ENCODE measurements at regions not wholly inside any gene's neighbourhood (a gene's known extent, or its start where the extent isn't known, plus 50 kb on each side); places are given as distances from the start of the nearest gene placed in this dataset.
"Not testable (repeated sequence)": the region's sequence is repeated elsewhere in the genome, so short reads cannot be mapped to it uniquely, and the experiment has no call there.

DNA sequence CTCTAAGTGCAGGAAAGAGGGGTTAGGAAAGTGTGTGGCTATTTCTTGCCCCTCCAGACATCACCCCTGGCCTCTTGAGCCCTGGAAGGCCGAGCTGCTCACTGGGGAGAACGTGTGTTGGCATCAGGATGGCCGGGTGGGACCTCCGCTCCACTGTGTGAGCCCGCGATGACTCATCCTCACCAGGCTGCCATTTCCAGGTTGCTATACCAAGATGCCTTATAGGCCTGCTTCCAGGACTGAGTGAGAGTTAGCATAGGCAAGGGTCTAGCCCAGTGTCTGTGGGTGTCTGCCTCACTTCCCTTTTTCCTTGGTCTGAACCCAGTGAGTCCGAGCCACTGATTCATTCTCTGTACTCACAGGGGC, 105.0 kb downstream of the MRPL14 start:
- no peak overlapping the region for H3K27ac Mint-ChIP-seq
- CTCF ChIA-PET: no interaction called here
- WGBS (ENCODE audit: insufficient coverage): 43% methylated on average over 2 of the region's 7 CpGs
- no peak for DNase-seq
- no peaks in the 10 kb centered on the region for H3K4me1 ChIP-seq (ENCODE audit: control insufficient read depth in 1 of 2, extremely low read depth in 1 of 2, insufficient read depth in 2 of 2, low read length in 2 of 2)
- H3K36me3 Mint-ChIP-seq: no peaks in the 10 kb centered on the region
- no peak for ATAC-seq (replicated peaks in 1 of 4)
- no peaks in the 10 kb centered on the region for H3K4me1 Mint-ChIP-seq
- H3K4me3 ChIP-seq (ENCODE audit: control insufficient read depth in 1 of 2, extremely low read depth in 1 of 2, low read length in 1 of 2): no peak overlapping the region
- H3K9me3 Mint-ChIP-seq: no peaks in the 10 kb centered on the region
- no peaks in the 10 kb centered on the region for H3K9me3 ChIP-seq
- no peaks in the 10 kb centered on the region for H3K36me3 ChIP-seq (ENCODE audit: control insufficient read depth in 2 of 2, extremely low read depth in 1 of 2, insufficient read depth in 1 of 2, low read length in 1 of 2)
- H3K27me3 Mint-ChIP-seq: peaks cover 13 to 14% of the 10 kb centered on the region in 2 donors
- no peak overlapping the region for H3K27ac ChIP-seq (ENCODE audit: low read length)
- POLR2A ChIA-PET: no interaction called here
- H3K27me3 ChIP-seq (replicated peaks in 1 of 2; ENCODE audit: control insufficient read depth in 2 of 2, extremely low read depth in 1 of 2, insufficient read depth in 2 of 2, low read length in 1 of 2): peaks cover 0 to 47% of the 10 kb centered on the region in 2 experiments
- H3K4me3 Mint-ChIP-seq: no peak overlapping the region

DNA sequence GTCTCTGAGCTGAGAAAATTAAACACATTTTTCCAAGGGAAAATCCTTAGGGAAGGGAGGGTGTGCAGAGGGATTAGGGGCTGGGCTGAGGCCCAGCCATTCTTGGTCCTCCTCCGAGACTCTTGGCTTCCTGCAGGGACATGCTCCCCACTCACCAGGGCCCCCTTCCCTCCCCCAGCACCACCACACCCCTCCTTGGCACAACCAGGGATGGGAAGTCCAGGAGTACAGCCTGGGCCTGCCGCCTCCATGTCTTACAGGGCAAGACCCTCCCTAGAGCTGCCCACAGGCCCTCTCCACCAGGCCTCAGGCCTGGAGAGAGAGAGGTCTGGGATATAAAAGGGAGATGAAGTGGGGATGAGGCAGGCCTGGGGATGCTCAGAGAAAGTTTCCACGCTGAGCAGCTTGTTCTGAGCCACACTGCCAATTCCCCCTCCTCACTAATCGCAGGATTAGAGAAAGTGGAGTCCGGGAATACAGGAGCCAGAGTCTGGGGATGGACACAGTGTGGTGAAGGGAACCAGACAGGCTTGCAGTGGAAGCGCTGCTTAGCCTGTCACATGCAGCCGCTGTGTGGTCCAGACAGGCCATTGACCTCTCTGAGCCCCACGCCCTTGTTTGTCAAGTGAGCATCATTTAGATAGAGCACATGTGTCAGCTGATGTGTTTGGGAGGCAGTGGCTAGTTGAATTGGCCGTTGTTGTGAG, 105.5 kb downstream of the MRPL14 start:
- H3K9me3 Mint-ChIP-seq: no peaks in the 10 kb centered on the region
- peaks cover 13% of the 10 kb centered on the region in 2 donors for H3K27me3 Mint-ChIP-seq

DNA sequence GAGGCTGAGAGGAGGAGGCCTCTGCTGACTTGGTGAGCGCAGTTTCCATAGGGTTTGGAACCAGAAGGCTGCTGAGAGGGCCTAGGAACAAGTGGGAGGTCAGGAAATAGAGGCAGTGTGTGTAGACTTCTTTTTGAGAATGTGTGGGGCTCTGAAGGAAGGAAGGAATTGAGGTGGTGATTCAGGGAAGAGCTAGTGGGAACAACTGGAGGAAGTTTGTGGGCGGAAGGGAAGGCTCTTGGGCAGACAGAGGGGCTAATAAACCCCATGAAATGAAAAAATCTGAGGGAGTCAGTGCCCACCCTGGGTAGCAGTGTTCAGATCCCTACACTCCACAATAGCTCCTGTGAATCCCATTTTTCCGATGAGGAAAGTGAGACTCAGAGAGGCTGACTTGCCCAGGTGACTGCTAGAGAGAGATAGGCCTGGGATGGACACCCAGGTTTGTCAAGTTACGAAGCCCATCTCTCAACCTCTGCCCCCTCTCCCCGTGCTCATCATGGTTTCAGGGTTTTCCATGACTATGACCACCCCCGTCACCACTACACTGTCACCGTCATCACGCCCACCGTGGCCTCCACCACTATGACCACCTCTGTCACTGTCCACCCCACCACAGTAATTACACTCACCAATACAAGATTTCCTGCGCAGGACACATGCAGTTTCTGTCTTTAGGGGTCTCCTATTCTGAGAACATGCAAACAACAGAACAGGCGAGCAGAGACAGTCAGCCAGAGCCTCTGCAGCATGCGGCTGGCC, 106.4 kb downstream of the MRPL14 start:
- Mint-ChIP-seq H3K27me3 (peaks cover 13% of the 10 kb centered on the region in 2 donors), H3K4me1 (no peaks in the 10 kb centered on the region), H3K4me3 (no peak overlapping the region), H3K9me3 (no peaks in the 10 kb centered on the region), H3K27ac (no peak overlapping the region), H3K36me3 (no peaks in the 10 kb centered on the region)
- Histone ChIP-seq H3K27me3 (replicated peaks in 1 of 2; ENCODE audit: control insufficient read depth in 2 of 2, extremely low read depth in 1 of 2, insufficient read depth in 2 of 2, low read length in 1 of 2) (peaks cover 0 to 42% of the 10 kb centered on the region in 2 experiments), H3K36me3 (ENCODE audit: control insufficient read depth in 2 of 2, extremely low read depth in 1 of 2, insufficient read depth in 1 of 2, low read length in 1 of 2) (no peaks in the 10 kb centered on the region), H3K4me1 (ENCODE audit: control insufficient read depth in 1 of 2, extremely low read depth in 1 of 2, insufficient read depth in 2 of 2, low read length in 2 of 2) (no peaks in the 10 kb centered on the region), H3K9me3 (no peaks in the 10 kb centered on the region), H3K4me3 (ENCODE audit: control insufficient read depth in 1 of 2, extremely low read depth in 1 of 2, low read length in 1 of 2) (no peak overlapping the region), H3K27ac (ENCODE audit: low read length) (no peak overlapping the region)
- ATAC-seq (replicated peaks in 1 of 4) (no peak), DNase-seq (no peak)
- ChIA-PET CTCF (no interaction called here), POLR2A (no interaction called here)
- 83% methylated on average over 8 of the region's 12 CpGs for WGBS (ENCODE audit: insufficient coverage)

More for the DNA sequence above, 105.5 kb downstream of the MRPL14 start:
- Mint-ChIP-seq H3K36me3 (no peaks in the 10 kb centered on the region), H3K27ac (no peak overlapping the region), H3K4me1 (no peaks in the 10 kb centered on the region), H3K4me3 (no peak overlapping the region)
- DNase-seq: no peak
- H3K36me3 ChIP-seq (ENCODE audit: control insufficient read depth in 2 of 2, extremely low read depth in 1 of 2, insufficient read depth in 1 of 2, low read length in 1 of 2): no peaks in the 10 kb centered on the region
- no peaks in the 10 kb centered on the region for H3K9me3 ChIP-seq
- WGBS (ENCODE audit: insufficient coverage): 92% methylated on average over 4 of the region's 9 CpGs
- POLR2A ChIA-PET: no interaction called here
- CTCF ChIA-PET: interaction anchor here in 1 of 2 donors (0.5 kb wide), 1 partner anchor 1854 kb away, joined by 5 read pairs; no protein-coding TSS in a partner anchor
- no peak overlapping the region for H3K27ac ChIP-seq (ENCODE audit: low read length)
- peaks cover 0 to 44% of the 10 kb centered on the region in 2 experiments for H3K27me3 ChIP-seq (replicated peaks in 1 of 2; ENCODE audit: control insufficient read depth in 2 of 2, extremely low read depth in 1 of 2, insufficient read depth in 2 of 2, low read length in 1 of 2)
- no peak for ATAC-seq (replicated peaks in 1 of 4)
- H3K4me1 ChIP-seq (ENCODE audit: control insufficient read depth in 1 of 2, extremely low read depth in 1 of 2, insufficient read depth in 2 of 2, low read length in 2 of 2): no peaks in the 10 kb centered on the region
- H3K4me3 ChIP-seq (ENCODE audit: control insufficient read depth in 1 of 2, extremely low read depth in 1 of 2, low read length in 1 of 2): no peak overlapping the region

DNA sequence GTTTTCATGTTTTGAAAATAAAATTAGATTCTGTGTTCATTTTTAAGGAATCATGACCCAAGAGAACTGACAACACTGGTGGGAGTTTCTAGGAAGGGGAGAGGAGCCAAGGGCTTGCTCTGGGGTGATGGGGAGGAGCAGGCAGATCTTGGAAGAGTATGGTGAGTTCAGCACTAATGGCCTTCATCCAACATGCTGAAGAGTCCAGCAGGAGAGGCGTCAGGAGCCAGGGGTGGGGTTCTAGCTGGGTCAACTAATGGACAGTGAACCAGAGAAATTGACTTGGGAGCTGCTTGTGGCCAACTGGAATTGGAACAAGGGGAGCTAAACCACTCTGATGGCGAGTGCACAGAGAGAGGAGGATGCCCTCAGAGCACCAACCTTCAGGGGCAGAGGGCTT, 107.1 kb downstream of the MRPL14 start:
- Mint-ChIP-seq H3K4me1 (no peaks in the 10 kb centered on the region), H3K36me3 (no peaks in the 10 kb centered on the region), H3K9me3 (no peaks in the 10 kb centered on the region), H3K27me3 (peaks cover 13% of the 10 kb centered on the region in 2 donors), H3K4me3 (no peak overlapping the region), H3K27ac (no peak overlapping the region)
- 50% methylated on average over 1 of the region's 2 CpGs for WGBS (ENCODE audit: insufficient coverage)
- Histone ChIP-seq H3K27ac (ENCODE audit: low read length) (no peak overlapping the region), H3K27me3 (replicated peaks in 1 of 2; ENCODE audit: control insufficient read depth in 2 of 2, extremely low read depth in 1 of 2, insufficient read depth in 2 of 2, low read length in 1 of 2) (peaks cover 0 to 42% of the 10 kb centered on the region in 2 experiments), H3K4me3 (ENCODE audit: control insufficient read depth in 1 of 2, extremely low read depth in 1 of 2, low read length in 1 of 2) (no peak overlapping the region), H3K9me3 (no peaks in the 10 kb centered on the region), H3K4me1 (ENCODE audit: control insufficient read depth in 1 of 2, extremely low read depth in 1 of 2, insufficient read depth in 2 of 2, low read length in 2 of 2) (no peaks in the 10 kb centered on the region), H3K36me3 (ENCODE audit: control insufficient read depth in 2 of 2, extremely low read depth in 1 of 2, insufficient read depth in 1 of 2, low read length in 1 of 2) (no peaks in the 10 kb centered on the region)
- CTCF ChIA-PET: no interaction called here
- POLR2A ChIA-PET: no interaction called here
- no peak for ATAC-seq (replicated peaks in 1 of 4)
- DNase-seq: no peak

DNA sequence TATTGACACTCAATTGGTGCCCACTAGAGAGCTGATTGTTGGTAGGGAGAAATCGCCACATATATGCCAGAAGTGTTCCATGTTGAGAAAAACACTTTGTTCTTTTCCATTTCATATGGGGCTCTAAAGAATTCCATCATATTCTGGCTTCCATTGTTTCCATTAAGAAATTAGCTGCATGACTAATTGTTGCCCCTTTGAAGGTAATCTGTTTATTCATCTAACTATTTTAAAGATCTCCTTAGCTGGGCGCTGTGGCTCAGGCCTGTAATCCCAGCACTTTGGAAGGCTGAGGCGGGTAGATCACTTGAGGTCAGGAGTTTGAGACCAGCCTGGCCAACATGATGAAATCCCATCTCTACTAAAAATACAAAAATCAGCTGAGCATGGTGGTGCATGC, 109.9 kb downstream of the MRPL14 start:
- H3K27ac Mint-ChIP-seq; H3K4me1 Mint-ChIP-seq; H3K4me3 ChIP-seq (ENCODE audit: control insufficient read depth in 1 of 2, extremely low read depth in 1 of 2, low read length in 1 of 2); DNase-seq; H3K27ac ChIP-seq (ENCODE audit: low read length); H3K9me3 Mint-ChIP-seq; H3K4me3 Mint-ChIP-seq; H3K9me3 ChIP-seq; H3K36me3 Mint-ChIP-seq; H3K4me1 ChIP-seq (ENCODE audit: control insufficient read depth in 1 of 2, extremely low read depth in 1 of 2, insufficient read depth in 2 of 2, low read length in 2 of 2); H3K27me3 Mint-ChIP-seq; ATAC-seq (replicated peaks in 1 of 4); POLR2A ChIA-PET; H3K36me3 ChIP-seq (ENCODE audit: control insufficient read depth in 2 of 2, extremely low read depth in 1 of 2, insufficient read depth in 1 of 2, low read length in 1 of 2): not testable (repeated sequence)
- peaks cover 0 to 28% of the 10 kb centered on the region in 2 experiments for H3K27me3 ChIP-seq (replicated peaks in 1 of 2; ENCODE audit: control insufficient read depth in 2 of 2, extremely low read depth in 1 of 2, insufficient read depth in 2 of 2, low read length in 1 of 2)
- no CpG with 5 or more reads among the region's 3 CpGs for WGBS (ENCODE audit: insufficient coverage)
- CTCF ChIA-PET: interaction anchor here in 1 of 2 donors (0.6 kb wide), 1 partner anchor 52 kb away, joined by 3 read pairs; no protein-coding TSS in a partner anchor

DNA sequence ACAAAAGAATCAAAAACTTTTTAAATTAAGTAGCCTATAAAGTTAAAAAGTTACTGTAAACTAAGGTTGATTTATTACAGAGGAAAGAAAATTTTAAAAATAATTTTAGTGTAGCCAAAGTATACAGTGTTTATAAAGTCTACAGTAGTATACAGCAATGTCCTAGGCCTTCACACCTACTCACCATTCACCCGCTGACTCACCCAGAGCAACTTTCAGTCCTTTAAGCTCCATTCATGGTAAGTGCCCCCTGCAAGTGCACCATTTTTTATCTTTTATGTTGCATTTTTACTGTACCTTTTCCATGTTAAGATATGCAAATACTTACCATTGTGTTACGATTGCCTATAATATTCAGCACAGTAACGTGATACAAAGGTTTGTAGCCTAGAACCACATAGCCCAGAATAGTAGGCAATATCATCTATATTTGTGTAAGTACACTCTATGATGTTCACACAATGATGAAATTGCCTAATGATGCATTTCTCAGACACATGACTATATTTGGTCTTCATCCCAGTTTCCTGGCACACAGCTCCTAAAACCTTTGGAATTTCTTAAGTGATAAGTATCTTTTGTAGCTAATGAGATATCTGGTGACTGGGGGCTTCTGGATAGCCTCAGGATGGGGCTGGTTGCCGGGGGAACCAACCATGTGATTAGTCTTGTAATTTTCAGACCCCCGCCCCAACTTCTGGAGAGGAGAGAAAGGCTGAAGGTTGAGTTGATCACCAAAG, 111.0 kb downstream of the MRPL14 start:
- Histone ChIP-seq H3K4me3 (ENCODE audit: control insufficient read depth in 1 of 2, extremely low read depth in 1 of 2, low read length in 1 of 2) (no peak overlapping the region), H3K9me3 (no peaks in the 10 kb centered on the region), H3K4me1 (ENCODE audit: control insufficient read depth in 1 of 2, extremely low read depth in 1 of 2, insufficient read depth in 2 of 2, low read length in 2 of 2) (no peaks in the 10 kb centered on the region), H3K27ac (ENCODE audit: low read length) (no peak overlapping the region), H3K36me3 (ENCODE audit: control insufficient read depth in 2 of 2, extremely low read depth in 1 of 2, insufficient read depth in 1 of 2, low read length in 1 of 2) (no peaks in the 10 kb centered on the region), H3K27me3 (replicated peaks in 1 of 2; ENCODE audit: control insufficient read depth in 2 of 2, extremely low read depth in 1 of 2, insufficient read depth in 2 of 2, low read length in 1 of 2) (peaks cover 0 to 20% of the 10 kb centered on the region in 2 experiments)
- POLR2A ChIA-PET: no interaction called here
- H3K4me1 Mint-ChIP-seq: no peaks in the 10 kb centered on the region
- CTCF ChIA-PET: interaction anchor here in 1 of 2 donors (0.6 kb wide), 1 partner anchor 377 kb away, joined by 3 read pairs; no protein-coding TSS in a partner anchor
- ATAC-seq (replicated peaks in 1 of 4): no peak
- H3K9me3 Mint-ChIP-seq: no peaks in the 10 kb centered on the region
- H3K27ac Mint-ChIP-seq: no peak overlapping the region
- H3K36me3 Mint-ChIP-seq: no peaks in the 10 kb centered on the region
- DNase-seq: no peak
- 83% methylated on average over 3 of the region's 5 CpGs for WGBS (ENCODE audit: insufficient coverage)
- no peak overlapping the region for H3K4me3 Mint-ChIP-seq
- peaks cover 9% of the 10 kb centered on the region in 2 donors for H3K27me3 Mint-ChIP-seq
